ENCODE measurements at regions not wholly inside any gene's neighbourhood (a gene's known extent, or its start where the extent isn't known, plus 50 kb on each side); places are given as distances from the start of the nearest gene placed in this dataset.
A peak's percentile ranks its signal among the peaks of the same experiment; 100 is the strongest.

DNA sequence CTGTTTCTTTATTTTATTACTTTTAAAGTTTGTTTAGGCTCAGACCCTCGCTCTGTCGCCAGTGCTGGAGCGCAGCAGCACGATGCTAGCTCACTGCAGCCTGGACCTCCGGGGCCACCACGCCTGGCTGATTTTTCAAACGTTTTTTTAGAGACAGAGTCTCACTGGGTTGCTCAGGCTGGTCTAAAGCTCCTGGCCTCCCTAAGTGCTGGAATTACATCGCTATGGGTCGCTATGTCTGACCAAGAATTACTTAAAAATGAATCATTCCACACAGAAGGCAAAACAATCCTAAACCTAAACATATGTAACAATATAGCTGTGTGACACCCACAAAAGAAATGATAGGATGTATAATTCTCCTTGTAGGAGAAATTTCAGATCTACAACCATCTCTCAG lies 86.9 kb upstream of the SIMC1 start:
- DNase-seq, result peak; percentile 26

- DNase-seq, result peak; percentile 2
Measured at GRCh38 chr5:176152191-176152929, 85.9 kb upstream of the SIMC1 start.

GRCh38 chr5:176152930-176153311 lies 85.3 kb upstream of the SIMC1 start:
- no peak for DNase-seq

- DNase-seq, result no peak
Measured at GRCh38 chr5:176153741-176154140, 84.5 kb upstream of the SIMC1 start.

DNA sequence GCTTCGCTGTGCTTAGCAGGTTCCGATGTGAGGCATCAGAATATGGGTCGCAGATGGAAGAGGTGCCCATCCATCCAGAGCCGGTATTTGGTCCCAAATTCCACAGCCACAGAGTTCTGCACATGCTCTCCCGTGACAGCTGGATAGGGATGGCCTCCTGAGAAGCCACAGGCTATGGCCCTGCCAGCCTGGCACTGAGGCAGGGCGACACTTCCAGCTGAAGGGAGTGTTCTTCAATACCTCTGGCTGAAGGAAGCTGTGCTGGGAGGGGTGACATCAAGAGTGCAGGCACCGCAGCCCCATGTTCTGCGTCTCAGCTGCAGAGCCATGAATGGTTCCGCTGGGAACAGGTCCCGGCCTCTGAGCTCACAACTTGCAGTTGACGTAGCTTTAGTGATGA lies 83.4 kb upstream of the SIMC1 start:
- DNase-seq, result no peak

DNA sequence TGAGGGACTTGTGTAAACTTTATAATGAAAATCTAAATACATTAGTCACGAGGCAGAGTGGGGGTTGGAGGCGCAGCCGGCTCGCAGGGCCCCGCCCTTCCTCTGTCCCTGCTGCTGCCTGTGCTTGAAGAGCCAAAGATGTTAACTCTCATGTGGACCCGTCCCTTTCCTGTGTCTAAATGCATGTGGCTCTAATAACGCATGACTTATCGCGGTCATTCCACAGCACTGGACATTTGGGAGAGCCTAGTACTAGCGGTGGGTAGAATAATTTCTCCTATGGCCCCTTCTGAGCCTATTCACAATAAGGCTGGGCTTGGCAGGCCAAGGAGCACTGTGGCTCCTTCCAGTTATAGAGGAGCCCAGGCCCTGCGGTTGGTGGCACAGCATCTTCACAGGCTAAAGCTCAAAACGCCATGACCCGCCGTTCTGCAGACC lies 82.3 kb upstream of the SIMC1 start:
- DNase-seq, result no peak

- peak; percentile 54 for DNase-seq
Measured at GRCh38 chr5:176157656-176158055, 80.6 kb upstream of the SIMC1 start.

- no peak for DNase-seq
Measured at GRCh38 chr5:176161431-176161830, 76.8 kb upstream of the SIMC1 start.

DNA sequence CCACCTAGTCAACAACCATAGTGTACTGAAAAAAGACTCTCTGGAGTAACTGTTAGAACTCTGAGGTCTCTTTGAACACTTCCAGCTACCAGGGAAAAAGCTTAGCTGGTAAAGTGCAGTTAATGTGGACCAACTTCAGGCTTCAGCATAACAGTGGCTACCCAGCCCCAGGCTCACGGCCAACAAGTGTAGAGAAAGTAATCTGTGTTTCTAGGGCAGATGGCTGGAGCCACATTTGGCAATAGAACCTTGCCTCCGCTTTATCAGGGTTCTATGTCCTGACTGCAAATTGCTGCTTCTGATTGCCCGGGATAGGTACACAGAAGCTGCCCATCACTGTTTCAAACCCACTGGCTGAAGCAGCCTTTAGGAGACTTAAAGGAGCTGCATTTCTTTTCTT lies 76.0 kb upstream of the SIMC1 start:
- no peak for DNase-seq

DNA sequence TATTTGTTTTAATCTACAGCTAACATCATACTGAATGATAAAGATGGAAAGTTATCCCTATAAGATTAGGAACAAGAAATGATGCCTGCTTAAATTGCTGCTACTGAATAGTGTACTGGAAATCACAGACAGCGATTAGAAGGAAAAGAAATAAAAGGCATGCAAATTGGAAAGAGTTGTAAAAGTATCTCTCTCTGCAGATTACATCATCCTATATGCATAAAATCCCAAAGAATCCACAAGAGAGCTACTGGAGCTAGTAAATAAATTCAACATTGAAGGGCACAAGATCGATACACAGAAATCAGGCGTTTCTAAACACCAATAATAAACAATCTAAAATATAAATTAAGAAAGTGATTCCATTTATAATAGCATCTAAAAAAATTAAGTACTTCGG lies 75.3 kb upstream of the SIMC1 start:
- no peak for DNase-seq

- peak; percentile 33 for DNase-seq
Measured at GRCh38 chr5:176166427-176166826, 71.8 kb upstream of the SIMC1 start.

DNA sequence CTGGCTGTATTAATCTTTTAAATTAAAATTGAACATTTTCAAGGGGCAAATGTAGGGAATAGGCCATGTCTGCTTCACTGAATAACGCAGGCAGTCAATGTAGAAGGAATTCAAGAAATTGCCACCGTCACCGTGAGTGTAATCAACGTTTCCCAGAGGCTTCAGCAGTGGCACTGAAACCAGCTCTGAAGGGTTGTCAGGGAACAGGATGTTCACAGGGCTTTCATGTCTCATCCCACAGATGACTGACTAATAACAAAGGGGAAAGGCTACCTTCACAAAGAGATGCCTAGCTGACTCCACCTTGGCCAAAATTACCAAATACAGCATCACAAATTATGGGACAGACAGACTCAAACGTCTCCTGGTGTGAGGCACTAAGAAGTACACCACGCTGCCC lies 70.4 kb upstream of the SIMC1 start:
- DNase-seq, result no peak

DNA sequence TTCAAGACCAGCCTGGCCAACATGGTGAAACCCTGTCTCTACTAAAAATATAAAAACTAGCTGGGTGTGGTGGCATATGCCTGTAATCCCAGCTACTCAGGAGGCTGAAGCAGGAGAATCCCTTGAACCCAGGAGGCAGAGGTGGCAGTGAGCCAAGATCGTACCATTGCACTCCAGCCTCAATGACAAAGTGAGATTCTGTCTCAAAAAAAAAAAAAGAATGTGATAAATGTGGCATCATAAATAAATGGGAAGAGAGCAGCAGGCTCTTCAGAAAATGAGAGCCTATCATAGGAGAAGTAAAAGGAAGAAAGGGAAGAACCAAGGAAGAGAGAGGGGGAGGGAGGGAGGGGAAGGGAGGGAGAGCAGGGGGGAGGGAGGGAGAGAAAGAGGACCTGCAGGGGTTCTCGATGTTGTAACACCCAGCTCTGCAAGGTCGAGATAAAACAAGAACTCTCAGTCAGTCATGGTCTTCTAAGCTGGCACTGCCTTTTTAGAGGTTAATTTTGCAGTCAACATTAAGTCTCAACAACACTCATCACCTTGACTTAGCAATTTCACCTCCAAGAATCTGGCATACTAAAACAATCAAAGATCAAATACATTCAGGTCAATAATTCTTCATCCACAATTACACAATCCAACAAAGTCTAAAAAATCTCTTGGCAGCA lies 68.7 kb upstream of the SIMC1 start:
- no peak for DNase-seq

DNA sequence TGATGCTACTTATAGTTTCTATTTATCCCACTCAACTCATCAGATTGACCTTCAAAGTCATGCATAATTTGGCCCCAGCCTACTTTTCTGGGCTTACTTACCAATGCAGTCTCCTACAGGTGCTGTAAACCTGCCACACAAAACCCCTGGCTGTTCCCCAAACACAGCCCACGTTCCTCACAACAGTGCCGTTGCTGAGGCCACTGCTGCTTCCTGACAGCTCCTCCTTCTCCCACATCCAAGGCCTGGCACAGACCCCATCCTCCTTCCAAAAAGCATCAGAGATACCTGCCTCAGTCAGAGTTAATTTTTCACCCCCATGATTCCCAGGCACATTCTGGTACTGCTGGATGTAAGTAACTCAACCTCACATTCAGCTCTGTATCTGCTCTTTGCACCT lies 68.1 kb upstream of the SIMC1 start:
- DNase-seq, result no peak

DNA sequence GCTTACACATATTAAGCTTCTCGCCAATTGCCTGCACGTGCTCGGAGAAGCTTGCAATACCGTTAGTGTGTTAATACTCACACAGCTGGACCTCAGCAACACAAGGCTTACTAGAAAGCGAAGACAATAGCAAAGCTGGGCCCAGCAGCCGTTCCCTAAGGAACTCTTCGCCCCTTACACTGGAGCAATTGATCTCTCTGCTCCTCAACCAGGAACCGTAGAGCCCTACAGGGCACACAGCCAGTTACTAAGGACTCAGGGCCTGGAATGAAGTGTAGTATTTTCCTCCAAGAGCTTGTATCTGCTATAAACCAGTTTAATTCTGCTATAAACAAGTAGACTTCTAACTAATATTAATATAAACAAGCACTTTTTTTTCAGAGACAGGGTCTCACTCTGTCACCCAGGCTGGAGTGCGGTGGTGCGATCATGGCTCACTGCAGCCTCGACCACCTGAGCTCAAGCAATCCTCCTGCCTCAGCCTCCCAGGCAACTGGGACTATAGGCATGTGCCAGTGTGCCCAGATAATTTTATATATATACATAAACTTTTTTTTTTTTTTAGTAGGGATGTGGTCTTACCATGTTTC lies 67.0 kb upstream of the SIMC1 start:
- no peak for DNase-seq

- DNase-seq, result no peak
Measured at GRCh38 chr5:176172246-176172645, 66.0 kb upstream of the SIMC1 start.

DNA sequence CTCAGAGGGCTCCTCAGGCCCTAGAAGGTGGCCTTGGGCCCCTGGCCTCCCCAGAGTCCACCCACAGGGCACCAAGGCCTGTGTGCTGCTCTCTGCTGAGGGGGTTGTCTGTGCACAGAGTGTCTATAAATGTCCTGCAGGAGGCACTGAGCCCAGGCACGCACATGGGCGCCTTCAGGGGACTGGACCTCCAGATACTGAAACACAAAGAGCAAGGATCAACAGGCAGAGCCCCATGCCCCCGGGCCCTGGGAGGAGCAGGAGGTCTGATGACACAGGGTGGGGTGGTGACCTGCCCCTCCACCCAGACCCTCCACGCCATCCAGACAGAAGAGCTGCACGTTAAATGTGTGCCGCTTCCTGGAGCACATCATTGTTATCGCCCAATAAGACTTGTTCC lies 64.6 kb upstream of the SIMC1 start:
- DNase-seq, result no peak

DNA sequence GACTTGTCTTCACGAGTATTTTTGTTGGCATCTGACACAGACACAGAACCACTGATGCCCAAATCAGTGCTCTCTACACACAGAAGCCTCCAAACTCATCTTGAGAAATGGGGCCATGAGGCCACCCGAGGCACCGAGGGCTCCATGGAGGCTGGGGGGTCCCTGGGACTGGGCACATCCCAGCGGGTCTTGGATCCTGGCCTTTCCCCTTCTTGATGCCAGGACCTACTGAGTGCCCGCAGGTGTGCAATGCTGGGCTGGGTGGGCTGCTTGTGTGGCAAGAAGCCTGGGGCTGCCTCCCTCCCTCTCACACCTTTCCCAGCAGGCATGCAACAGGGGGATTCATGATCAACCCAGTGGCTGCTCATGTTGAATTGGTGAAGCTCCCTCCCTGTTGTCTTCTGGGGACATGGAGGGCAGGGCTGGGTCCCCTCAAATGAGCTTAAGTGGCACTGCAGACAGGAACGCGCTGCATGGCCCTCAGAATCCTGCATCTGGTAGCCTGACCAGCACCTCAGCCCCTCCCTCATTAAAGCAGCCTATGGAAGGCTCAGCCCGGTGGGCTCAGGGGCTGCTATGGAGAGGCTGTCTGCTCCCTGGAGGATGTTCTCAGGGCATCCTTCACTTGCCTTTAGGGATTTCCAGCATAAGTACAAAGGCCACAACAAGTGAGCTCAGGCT lies 63.7 kb upstream of the SIMC1 start:
- DNase-seq, result no peak

DNA sequence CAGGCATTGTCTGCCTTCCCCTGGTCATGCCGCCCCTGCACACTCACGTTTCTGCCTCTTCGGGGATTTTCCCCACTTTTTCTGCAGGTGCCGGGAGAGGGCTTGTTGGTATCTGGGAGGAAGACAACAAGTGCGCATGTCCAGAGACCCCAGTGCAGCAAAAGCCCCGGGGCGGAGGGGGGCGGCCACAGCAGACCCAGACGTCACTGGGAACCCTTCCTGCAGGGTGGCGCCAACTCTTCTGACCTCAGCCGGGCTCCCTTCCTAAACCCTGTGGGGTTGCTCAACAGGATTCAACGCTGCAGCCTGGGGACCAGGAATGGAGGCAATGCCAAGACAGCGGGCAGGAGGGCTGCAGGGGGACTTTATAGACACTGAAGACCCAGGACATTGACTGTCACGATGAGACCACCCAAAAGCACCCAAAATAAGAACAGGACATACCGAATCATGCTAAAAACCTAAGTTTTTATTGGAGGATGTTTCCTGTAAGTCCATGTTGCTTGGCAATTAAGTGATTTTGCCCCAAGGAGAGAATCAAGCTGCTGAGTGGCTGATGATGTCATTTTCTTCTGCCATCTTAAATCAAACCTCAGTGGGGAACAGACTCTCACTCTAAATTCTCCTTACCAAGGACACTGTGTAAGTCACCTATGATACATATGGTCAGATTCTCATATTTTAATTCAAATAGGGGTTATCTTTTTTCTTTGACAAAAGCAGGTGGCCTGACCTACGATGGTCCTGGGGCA lies 62.9 kb upstream of the SIMC1 start:
- no peak for DNase-seq

DNA sequence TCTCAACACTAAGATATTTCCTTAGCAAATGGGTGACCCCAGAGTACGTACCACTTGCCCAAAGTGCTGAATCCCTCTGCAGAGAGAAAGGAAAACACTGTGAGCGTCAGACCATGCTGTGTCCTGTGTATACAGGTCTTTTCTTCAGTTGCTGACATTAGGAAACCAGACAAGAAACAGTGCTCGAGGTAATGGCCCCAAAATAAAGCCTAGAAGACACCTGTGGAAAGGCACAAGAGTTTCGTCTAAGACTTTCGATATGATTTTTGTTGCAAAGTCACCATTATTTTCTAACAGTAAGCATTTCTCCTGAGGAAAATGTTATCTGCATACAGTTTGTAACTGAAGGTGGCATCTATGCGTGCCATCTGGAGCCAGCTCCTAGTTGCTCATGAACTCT lies 62.0 kb upstream of the SIMC1 start:
- DNase-seq, result no peak

DNA sequence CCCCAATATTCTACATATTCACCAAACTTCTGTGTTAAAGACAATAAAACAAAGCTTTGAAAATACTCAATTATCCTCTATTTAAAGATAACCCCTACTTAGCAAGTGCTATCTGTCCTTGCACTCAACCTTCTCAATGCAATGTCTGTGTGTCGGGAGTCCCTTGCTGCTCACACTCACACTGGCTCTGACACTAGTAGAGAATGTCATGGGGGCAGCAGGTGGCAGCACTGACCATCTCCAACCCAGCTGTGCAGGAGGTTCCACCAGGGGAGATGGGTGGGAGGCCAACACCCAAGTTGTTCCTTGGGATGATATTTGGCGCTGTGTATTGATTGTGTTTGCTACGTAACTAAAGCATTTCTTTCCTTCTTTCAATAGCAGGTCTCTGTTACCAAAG lies 59.4 kb upstream of the SIMC1 start:
- no peak for DNase-seq

DNA sequence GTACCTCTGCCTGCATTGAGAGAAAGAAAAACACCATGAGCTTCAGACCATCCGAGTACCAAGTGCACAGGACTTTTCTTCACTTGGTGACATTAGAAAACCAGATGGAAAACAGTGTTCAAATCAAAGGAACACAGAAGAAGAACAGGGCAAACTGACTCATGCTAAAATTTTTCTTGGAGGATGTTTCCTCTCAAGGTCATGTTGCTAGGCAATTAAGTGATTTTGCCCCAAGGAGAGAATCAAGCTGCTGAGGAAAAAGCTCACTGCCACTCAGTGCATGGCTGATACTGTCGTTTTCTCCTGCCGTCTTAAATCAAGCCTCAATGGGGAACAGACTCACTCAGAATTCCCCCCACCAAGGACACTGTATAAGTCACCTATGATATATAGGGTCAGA lies 57.9 kb upstream of the SIMC1 start:
- DNase-seq, result peak; percentile 16

DNA sequence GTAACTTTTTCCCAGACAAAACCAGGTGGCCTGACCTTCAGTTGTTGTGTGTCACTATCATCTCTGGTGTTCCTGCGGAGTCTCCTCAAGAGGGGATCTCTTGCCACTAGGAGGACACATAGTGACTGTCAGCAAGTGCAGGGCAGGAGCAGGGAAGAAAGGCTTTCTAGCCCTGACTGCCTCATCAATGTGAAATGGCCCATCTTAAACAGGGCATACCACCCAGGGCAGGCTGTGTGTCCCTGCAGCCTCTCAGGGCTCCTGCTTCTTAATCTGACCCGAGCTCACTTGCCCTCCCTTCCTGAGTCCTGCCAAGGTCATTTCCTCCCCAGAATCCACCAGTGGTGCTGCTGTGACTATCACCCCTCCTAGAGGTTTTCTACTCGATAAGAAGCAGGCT lies 57.4 kb upstream of the SIMC1 start:
- DNase-seq, result no peak
